Epithelial cell of esophagus (primary cell): ENCODE measurements at regions not wholly inside any gene's neighbourhood (a gene's known extent, or its start where the extent isn't known, plus 50 kb on each side); places are given as distances from the start of the nearest gene placed in this dataset.

Experiments
- DNase-seq: peaks from one replicate; pipeline ENCODE4 v3.0.0; 2010; ENCODE audit warnings: low read depth
- H3K4me3 ChIP-seq: 2 replicates; pipeline ENCODE4 v1.5.1; 2011; ENCODE audit warnings: mild to moderate bottlenecking, low read length, control low read depth
- TF ChIP-seq, protein P1 (sequence below): IDR thresholded peaks from 2 replicates; pipeline ENCODE4 v1.5.1; 2011; ENCODE audit warnings: low read depth, mild to moderate bottlenecking, low read length, control low read depth, inconsistent platforms; ENCODE audit not compliant: insufficient read depth; ENCODE audit errors: missing control alignments

DNA sequence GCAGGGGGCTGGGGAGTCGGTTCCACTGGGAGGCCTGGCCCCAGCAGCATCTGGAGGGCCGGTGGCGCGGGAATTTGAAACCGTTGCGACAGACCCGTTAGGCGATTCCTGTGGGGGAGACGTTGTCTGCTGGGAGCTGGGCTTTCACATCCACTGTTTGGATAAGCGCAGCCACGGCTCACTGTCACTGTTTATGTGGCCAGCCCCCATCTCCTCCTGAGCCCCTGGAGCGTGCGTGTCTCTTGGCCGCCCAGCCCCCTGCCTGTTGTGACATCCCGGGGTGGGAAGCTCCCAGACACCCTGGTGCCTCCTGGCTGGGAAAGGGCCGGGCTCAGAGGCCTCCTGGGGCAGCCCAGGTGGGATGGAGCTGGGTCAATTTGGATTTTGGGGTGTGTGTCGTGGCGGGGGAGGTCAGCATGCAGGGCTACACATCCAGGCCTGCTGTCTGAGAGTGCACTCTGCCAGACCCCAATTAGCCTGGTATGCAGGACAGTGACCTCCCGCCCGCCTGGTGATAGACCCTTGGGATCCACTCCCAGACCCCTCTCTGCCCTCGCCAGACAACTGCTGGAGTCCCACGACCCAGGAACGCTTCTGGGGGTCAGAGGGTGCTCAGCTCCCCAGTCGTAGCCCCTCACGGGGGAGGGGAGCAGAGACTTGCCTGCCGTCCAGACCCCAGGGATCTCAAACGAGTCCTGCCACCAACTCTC, 62.0 kb upstream of the RNU6ATAC start:
- no peak for DNase-seq
- no peak overlapping the region for H3K4me3 ChIP-seq
- TF ChIP-seq, protein P1, sequence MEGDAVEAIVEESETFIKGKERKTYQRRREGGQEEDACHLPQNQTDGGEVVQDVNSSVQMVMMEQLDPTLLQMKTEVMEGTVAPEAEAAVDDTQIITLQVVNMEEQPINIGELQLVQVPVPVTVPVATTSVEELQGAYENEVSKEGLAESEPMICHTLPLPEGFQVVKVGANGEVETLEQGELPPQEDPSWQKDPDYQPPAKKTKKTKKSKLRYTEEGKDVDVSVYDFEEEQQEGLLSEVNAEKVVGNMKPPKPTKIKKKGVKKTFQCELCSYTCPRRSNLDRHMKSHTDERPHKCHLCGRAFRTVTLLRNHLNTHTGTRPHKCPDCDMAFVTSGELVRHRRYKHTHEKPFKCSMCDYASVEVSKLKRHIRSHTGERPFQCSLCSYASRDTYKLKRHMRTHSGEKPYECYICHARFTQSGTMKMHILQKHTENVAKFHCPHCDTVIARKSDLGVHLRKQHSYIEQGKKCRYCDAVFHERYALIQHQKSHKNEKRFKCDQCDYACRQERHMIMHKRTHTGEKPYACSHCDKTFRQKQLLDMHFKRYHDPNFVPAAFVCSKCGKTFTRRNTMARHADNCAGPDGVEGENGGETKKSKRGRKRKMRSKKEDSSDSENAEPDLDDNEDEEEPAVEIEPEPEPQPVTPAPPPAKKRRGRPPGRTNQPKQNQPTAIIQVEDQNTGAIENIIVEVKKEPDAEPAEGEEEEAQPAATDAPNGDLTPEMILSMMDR, result no peak

- no peak for DNase-seq
- H3K4me3 ChIP-seq, result no peak overlapping the region
- TF ChIP-seq, protein P1, result no peak
Observed at GRCh38 chr9:134227451-134228411, 63.4 kb upstream of the RNU6ATAC start.

GRCh38 chr9:134228649-134229048, 64.3 kb upstream of the RNU6ATAC start:
- TF ChIP-seq, protein P1, result no peak
- no peak overlapping the region for H3K4me3 ChIP-seq
- no peak for DNase-seq

DNA sequence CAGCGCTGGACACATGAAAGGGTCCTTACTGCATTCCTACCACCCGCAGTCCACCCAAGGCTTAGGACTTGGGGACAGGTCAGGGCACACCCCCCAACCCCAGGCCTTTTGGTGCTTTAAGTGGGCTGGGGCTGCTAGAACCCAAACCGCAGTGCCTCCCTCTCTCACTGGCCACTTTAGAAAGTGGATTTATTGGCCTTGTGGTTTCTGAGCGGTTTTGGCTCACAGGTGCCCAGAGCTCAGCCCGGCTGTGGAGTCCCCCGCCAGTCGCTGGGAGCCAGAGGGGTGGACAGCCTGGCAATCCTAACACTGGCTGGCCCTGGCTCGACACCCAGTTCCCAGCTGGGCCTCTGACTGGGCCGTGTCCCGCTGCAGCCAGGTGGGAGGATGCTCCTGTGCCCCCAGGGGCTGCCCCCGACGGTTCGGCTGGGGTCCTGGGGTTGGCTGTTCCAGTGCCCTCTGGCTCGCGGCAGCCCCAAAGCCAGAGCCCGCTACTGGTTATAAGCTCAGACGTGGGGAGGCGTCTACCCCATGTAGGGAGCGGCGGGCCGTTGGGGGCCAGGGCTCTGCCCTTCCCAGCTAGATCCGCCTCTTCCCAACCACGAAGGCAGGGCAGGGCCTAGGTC, 65.2 kb upstream of the RNU6ATAC start:
- no peak for DNase-seq
- TF ChIP-seq, protein P1, result no peak
- H3K4me3 ChIP-seq, result no peak overlapping the region

DNA sequence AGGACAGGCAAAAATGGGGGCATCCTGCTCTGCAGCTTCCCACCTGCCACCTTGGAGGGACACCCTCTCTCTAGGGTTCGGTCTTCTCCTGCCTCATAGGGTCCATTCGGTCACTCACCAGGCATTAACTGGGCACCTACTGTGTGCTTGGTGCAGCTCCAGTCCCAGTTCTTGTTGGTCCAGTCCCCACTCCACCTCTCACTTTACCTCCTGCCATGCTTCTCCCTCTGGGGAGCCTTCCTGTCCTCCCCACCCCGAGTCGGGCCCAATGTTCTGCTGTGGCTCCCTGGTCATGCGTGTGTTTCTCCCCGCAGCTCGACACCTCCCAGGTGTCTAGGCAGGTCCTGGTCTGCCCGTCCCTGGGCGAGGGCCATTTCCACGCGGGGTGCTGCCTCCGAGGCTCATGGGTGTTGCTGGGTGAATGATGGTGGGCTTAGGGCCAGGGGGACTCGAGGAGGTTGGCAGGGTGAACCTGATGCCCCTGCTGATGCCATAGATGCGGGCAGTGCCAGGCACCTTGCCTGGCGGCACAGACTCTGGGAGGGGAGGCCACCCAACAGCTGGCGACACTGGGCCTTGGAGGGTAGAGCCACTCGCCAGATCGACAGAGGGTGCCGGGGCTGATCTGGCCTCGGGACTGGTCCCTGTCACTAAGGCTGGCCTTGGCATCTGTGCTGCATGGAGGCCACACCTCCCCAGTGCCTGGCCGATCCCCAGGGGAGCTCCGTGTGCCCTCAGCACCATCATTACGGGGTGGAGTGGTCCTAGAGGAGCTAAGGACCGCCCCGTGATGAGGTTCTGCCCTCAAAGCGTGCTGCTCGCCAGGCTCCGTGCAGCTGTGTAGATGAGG, 66.0 kb upstream of the RNU6ATAC start:
- TF ChIP-seq, protein P1, result no peak
- H3K4me3 ChIP-seq, result no peak overlapping the region
- no peak for DNase-seq

- H3K4me3 ChIP-seq, result no peak overlapping the region
- DNase-seq, result no peak
- TF ChIP-seq, protein P1, result no peak
Observed at GRCh38 chr9:134230942-134231325, 66.6 kb upstream of the RNU6ATAC start.
